GM21528 (cell line): ENCODE measurements at regions not wholly inside any gene's neighbourhood (a gene's known extent, or its start where the extent isn't known, plus 50 kb on each side); places are given as distances from the start of the nearest gene placed in this dataset.

Experiments used
- ATAC-seq: cut with Tn5 transposase; IDR thresholded peaks from one replicate; pipeline ENCODE4 v1.9.1; 2021; ENCODE audit warnings: mild to moderate bottlenecking, moderate library complexity; ENCODE audit not compliant: unreplicated experiment, low FRiP score

GRCh38 chr4:170157670-170158069, 67.9 kb upstream of the AADAT start:
- ATAC-seq: no peak

- ATAC-seq: no peak
Observed at GRCh38 chr4:170145120-170145519, 55.4 kb upstream of the AADAT start.

DNA sequence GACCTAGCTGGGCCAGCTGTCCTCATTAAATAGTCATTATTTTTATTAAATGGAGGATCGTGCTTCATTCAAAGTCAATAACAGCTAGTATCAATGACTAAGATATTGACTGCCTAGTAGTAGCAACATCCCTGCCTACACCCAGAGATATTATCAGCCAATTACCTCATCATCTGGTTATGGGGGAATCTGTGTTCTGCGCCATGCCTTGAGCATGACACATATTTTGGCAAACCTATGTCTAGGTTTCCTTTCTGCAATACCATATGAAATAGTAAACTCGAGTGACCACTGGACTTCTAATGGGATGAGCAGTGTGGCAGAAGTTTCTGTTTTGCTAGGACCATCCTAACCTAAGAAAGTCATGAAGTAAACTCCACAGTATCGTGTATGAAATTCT, 50.0 kb upstream of the AADAT start:
- ATAC-seq: no peak
